NCI-H748 (cell line): ENCODE measurements at regions not wholly inside any gene's neighbourhood (a gene's known extent, or its start where the extent isn't known, plus 50 kb on each side); places are given as distances from the start of the nearest gene placed in this dataset.

Source experiments
- DNase-seq: peaks from one replicate; lab custom pipeline; 2025; ENCODE audit not compliant: unreplicated experiment; lab: John Stamatoyannopoulos, UW

DNA sequence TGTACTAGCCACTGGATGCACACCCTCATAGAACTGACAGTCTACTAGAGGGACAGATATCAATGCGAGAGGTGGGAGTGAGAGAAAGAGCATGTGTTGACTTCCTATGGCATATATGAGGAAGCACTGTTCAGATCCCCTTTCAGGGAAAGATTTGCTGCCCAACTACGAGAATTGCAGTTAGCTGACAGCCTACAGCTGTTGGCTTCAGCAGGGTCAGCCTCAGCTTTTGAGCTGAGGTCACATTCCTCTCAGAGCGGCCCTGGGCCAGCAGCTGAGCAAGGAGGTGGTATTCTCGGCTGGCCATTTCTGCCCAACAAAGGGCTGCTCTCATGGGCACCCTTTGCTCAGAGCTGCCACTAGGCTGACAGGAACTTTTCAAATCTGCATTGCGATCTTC lies 580.2 kb downstream of the MID1IP1 start:
- no peak for DNase-seq

GRCh38 chrX:39384996-39385395 lies 583.7 kb downstream of the MID1IP1 start:
- DNase-seq = no peak

- no peak for DNase-seq
Observed at GRCh38 chrX:39388730-39389129, 587.5 kb downstream of the MID1IP1 start.

DNA sequence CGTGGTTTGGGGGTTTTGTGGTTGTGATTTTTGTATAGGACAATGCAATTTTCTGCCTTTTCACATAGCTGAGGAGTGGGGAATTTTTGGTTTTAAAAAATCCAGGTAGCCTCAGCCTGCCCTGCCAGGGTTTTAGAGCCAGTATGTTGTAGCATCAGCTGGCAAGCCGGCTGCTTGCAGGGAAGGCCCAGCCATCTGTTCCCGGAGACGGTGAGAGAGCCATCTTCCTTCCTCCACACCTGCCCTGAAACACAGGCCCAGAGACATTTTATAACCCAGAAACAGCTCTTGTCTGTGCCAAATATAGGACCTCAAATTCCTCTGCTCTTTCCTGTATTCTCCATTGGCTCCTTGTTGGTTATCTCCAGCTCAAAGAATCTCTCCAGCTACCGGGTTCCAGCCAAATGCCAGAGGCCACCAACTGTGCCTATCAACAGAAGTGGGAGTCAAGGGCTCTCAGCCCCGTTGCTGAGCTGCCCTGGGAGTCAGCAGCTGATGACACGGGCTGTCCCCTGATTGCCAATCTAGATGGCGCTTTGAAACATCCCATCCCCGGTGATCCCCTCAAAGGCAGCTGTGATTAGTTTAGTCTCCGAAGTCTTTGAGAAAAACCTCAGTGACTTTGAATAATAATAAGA lies 595.2 kb downstream of the MID1IP1 start:
- DNase-seq = peak; percentile 75

GRCh38 chrX:39397561-39398199 lies 596.4 kb downstream of the MID1IP1 start:
- peak; percentile 97 for DNase-seq

GRCh38 chrX:39398215-39398962 lies 597.1 kb downstream of the MID1IP1 start:
- peak; percentile 75 for DNase-seq

DNA sequence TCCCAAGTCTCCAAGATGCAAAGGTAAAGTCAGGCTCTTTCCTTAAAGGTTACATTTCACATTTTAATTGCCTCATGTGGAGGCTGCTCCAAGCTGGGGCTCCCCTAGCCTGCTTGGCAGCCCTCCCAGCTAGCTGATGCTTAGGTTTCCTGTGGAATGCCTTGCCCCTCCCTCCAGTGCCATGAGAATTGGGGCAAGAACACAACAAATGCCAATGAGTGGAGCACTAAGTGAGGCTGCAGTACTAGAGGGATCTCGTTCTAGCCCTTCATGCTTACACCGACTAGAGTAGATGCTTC lies 597.7 kb downstream of the MID1IP1 start:
- no peak for DNase-seq

DNA sequence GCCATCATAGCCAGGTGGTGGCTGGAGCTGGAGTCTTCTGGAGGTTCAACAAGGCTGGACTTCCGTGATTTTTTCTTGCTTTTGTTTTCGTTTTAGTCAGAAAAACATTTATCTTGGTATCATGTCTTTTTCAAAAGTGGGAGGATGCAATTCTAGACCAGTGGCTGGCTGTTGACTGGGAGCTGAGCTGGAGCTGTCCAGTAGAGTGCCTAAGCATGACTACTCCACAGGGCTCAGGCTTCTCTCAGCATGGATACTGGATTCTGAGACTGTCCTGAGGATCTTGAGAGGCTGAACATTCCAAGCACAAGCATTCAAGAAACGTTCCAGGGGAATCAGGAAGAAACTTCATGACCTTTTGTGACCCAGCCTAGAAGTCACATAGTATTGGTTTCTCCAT lies 598.1 kb downstream of the MID1IP1 start:
- no peak for DNase-seq

DNA sequence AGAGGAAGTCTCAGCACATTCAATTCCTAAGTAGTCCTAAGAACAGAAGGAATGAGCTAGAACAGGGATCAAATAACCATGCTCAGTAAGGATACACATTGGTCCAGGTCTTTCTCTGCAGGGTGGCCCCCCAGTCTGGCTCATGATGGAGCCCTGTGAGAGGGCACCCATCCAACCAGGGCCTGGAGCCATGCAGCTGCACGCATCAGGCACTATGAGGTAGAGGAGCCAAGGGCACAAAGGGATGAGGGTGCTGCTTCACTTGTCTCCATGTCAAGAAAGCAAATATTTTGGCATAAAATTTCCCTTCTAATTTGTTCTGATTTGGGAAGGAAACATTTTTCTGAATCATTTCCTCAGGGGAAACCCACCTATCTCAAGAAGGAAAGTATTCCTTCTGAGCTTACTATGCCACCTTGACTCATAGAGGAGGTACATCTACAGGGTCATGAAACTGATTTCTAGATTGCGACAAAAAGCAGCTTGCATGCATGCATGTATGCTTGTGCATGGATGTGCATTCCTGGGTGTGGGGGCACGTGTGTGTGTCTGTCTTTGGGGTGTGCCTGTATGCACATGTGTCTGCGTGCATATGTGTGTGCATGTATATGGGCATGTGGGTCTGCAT lies 600.3 kb downstream of the MID1IP1 start:
- no peak for DNase-seq

GRCh38 chrX:39402158-39402557 lies 600.9 kb downstream of the MID1IP1 start:
- no peak for DNase-seq

DNA sequence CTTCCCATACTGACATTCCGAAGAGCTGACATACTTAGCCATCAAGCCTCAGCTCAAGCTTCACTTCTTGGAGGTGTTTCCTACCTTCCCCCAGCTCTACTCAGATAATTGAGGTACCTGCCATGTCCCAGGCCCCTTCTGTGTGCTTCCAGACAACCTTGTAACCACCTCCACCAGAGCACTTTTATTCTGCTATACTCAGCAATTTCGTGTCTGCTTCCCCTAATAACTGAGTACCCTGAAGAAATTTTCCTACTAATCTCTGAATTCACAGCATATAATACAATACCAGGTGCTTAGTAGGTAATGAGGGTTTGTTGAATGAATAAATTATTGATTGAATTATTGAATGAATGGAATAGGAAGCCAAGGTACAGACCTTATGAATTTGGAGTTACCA lies 605.5 kb downstream of the MID1IP1 start:
- DNase-seq = no peak

GRCh38 chrX:39409246-39409917 lies 608.1 kb downstream of the MID1IP1 start:
- DNase-seq = no peak

DNA sequence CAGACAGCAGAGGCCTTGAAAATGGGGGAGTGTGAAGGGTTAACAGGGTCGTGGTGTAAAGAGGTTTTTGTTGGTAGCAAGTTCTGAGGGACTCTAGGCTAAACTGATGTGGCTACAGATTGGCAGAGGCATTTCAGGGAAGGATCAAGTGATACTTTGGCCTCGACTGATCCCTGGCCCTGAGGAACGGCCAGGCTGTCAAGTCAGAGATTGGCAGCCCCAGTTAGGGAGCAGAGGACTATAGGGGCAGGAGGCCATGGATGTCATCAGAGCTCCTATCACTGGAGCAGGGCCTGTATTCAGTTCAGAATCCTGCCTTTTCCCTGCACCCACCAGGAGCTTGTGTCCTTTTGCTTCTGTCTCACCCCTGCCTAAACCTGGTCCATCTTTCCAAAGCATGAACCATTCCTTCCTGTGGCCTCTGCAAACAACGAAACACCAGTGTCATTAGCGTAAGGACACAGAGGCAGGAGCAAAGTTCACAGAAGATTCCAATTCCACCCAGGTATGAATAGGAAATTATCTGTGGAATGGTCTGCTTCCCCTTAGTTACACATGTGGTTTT lies 613.1 kb downstream of the MID1IP1 start:
- DNase-seq = no peak

GRCh38 chrX:39416547-39417260 lies 615.4 kb downstream of the MID1IP1 start:
- DNase-seq = no peak

DNA sequence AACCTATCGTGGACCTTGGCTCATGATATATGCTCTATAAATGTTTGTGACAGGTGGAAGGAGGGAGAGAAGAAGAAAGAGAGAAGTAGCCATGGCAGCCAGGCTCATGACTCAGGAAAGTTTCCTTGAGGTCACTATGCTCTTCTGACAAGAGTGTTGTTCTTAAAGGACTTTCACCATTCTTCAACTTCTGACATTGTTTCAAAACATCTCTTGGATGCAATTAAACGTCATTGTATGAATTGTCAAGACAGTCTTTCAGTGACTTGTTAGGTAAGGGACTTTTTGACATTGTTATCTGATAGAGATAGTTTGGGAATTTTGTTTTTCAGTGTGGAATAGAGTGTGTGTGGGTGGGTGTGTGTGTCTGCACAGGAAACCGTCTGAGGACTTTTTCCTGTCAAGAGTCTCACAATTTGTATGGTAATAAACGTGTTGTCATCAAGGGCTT lies 617.0 kb downstream of the MID1IP1 start:
- DNase-seq = no peak

DNA sequence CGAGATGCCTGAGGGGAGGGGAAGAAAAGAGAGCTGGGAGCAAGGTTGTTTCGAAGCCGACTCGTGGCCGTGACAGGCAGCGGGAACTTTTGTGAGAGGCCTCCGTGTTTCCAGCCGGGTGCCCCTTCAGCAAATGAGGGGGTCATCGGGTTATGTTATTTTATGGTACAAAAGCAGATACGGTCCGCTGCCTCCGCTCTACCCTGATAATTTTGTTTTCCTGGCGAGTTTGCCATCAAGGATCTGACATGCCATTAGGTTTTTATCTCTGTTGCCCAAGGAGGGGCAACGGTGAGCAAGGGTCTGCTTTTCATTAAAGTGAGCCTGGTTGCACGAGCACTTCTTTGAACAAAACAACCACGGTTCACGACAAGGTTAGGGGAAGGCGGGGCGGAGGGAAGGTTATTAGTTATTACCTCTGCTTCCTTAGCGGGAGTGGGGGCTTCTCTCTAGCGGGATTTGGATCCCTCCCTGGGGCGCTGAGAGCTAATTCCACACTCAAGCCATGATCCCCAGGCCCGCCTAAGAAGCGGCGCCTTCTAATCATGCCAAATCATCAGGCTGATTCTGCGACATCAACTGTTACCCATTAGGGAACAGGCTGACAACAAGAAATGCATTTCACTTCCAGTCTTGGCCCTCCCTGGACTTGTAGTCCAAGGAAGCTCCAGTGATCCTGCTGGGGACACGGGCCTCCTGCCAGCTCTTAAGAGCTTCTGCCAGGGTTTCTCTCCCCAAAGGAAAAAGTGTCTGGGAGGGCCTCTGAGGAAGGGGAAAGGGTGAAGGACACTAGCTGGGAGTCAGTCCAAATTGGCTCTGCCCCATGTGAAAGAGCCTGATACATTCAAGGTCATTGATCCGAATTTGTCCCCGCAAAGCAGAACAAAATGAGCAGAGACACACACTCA lies 617.7 kb downstream of the MID1IP1 start:
- peak; percentile 41 for DNase-seq

DNA sequence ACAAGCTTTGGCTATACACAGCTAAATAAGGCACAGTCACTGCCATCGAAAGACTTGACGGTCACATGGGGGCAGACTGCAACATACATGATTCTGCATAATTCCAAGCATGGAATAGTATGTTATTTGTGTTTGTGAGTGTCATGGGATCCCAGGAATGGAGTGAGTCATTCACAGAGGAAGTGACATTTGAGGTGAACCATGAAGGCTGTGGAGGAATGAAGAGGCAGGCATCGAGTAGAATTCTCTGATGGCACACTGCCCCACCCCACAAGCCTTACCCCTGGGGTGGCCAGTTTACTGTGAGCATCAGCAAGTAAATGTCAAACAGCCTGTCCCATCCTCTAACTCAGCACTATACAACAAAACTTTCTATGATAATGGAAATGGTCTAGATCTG lies 619.7 kb downstream of the MID1IP1 start:
- no peak for DNase-seq

DNA sequence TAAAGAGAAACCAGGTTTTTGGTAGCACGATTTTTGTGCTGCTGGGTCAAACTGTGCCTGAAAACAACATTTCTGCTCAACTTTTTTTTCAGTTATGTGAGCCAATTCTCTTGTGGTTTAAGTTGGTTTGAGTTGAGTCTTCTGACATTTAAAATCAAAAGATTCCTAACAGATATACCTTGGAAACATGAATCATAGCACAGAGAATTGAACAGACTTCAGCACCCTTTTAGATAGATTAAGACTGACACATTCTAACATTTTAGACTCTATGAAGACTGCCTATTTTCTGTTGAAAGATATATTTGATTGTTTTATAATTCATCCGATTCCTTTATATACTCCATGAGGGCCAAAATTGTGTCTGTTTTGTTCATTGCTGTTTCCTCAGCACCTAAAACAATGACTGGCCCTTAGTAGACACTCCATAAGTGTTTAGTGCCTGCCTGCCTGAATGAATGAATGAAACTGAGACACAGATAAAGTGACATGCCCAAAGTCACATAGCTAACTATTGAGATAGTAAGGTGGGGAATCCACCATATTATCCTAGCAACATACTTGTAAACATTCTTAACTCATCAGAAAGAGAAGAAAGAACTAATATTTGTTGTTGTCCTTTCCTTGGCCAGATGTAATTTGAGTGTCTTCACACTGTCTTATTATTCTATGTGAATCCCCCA lies 624.0 kb downstream of the MID1IP1 start:
- no peak for DNase-seq

DNA sequence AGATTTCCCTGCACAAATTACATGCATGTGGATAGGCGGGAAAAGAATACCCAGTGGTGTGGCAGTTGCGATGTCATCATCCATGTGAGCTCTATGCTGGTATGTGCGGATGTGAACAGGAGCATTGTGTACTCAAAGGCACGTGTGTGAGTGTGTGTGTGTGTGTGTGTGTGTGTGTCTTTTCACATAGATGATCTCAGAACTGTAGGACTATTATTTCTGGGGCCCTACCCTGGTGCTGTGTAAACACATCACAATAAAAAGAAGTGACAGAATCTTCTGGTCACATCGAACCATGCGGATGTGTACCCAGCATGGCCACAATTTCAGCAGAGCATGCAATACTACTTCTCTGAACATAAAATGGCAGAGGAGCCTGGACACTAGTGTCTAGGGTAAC lies 624.8 kb downstream of the MID1IP1 start:
- peak; percentile 32 for DNase-seq
